IPS-20b (cell line): ENCODE measurements at regions not wholly inside any gene's neighbourhood (a gene's known extent, or its start where the extent isn't known, plus 50 kb on each side); places are given as distances from the start of the nearest gene placed in this dataset.

ENCODE experiments used
- H3K27ac ChIP-seq: one replicate; pipeline ENCODE4 v1.5.1; 2013; ENCODE audit warnings: low read length
- H3K27me3 ChIP-seq: 2 replicates; pipeline ENCODE4 v1.6.1; 2013; ENCODE audit warnings: mild to moderate bottlenecking, low read length, inconsistent platforms; ENCODE audit not compliant: insufficient read depth
- H3K36me3 ChIP-seq: 2 replicates; pipeline ENCODE4 v1.6.1; 2013; ENCODE audit warnings: low read depth, mild to moderate bottlenecking, inconsistent platforms, low read length, moderate library complexity; ENCODE audit not compliant: insufficient read depth
- H3K4me1 ChIP-seq: 2 replicates; pipeline ENCODE4 v1.6.1; 2013; ENCODE audit warnings: mild to moderate bottlenecking, control low read depth, inconsistent platforms, low read length, moderate library complexity; ENCODE audit not compliant: insufficient read depth
- H3K4me3 ChIP-seq: 2 replicates; pipeline ENCODE4 v1.5.1; 2013; ENCODE audit warnings: mild to moderate bottlenecking, low read length, inconsistent platforms
- H3K9ac ChIP-seq: 2 replicates; pipeline ENCODE4 v1.6.1; 2013; ENCODE audit warnings: low read depth, mild to moderate bottlenecking, inconsistent platforms, low read length, moderate library complexity
- H3K9me3 ChIP-seq: 2 replicates; pipeline ENCODE4 v1.6.1; 2013; ENCODE audit warnings: mild to moderate bottlenecking, low read depth, low read length, inconsistent platforms; ENCODE audit not compliant: insufficient read depth

DNA sequence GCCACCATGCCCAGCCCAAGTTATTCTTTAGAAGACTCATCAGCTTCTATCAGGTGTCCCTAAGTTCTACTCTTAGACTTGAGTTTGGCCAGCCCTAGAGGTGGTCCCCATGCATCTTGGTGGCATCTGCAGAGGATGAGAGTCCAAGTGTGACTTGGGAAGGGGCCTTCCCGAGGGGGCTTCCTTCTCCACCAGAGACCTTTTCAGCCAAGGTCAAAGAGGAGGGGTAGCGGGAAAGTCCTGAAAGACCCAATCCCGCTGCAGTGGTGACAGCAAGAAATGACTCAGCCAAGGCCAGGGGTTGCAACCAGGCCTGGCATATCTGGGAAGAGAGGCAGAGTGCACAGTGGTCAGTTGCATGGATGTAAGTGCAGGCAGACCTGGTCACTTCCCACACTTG is 61.7 kb upstream of the MGMT start:
- Histone ChIP-seq H3K36me3 (no peaks in the 10 kb centered on the region), H3K27ac (no peak overlapping the region), H3K9ac (no peak overlapping the region), H3K9me3 (no peaks in the 10 kb centered on the region), H3K27me3 (no peaks in the 10 kb centered on the region), H3K4me3 (no peak overlapping the region), H3K4me1 (no peaks in the 10 kb centered on the region)

DNA sequence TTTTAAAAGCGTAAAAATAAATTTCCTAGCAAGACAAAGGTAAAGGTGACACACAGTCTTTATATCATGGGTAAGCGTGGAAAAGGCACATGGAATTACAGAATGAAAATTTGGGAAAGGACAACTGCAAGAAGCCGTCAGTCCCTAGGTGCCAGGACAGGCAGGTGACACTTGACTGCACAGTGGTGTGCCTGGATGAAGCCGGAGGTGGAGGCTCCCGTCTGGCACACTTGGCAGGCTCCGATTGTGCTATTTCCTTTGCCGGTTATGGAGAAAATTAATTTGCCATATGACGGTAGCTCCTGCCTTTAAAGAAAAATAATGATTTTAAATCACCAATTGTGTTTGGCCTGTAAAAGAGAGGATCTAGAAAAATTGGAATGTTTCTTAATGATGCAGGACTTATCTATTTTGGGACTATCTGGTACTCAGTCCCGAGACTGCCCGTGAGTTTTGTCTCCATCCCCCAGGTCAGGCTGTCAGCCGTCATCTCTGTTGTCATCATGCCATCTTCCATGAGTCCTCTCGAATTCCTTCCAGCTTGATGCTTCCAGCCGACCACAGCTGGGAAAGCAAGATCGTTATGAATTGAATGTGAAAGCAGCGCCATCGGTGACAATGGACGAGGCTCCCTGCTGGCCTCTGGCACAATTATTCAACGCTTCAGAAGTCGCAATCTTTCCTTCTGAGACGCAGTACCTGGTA is 56.2 kb upstream of the MGMT start:
- no peak overlapping the region for H3K4me3 ChIP-seq
- no peak overlapping the region for H3K27ac ChIP-seq
- H3K27me3 ChIP-seq: no peaks in the 10 kb centered on the region
- no peak overlapping the region for H3K9ac ChIP-seq
- H3K9me3 ChIP-seq: no peaks in the 10 kb centered on the region
- H3K4me1 ChIP-seq: no peaks in the 10 kb centered on the region
- H3K36me3 ChIP-seq: no peaks in the 10 kb centered on the region

DNA sequence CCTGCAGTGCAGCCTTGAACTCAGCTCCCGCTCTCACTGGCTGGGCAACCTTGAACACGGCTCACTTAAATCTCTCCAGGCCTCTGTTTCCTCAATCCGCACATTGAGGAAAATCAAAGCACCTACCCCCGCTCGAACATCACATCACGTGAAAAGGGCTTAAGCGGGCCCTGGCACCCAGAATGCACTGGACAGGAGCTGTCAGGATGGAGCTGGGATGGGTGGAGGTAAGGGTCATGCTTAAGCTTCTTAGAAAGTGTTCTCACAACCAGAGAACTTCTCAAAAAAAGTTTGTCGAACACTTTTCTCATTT is 55.7 kb upstream of the MGMT start:
- no peaks in the 10 kb centered on the region for H3K4me1 ChIP-seq
- H3K4me3 ChIP-seq: no peak overlapping the region
- H3K27me3 ChIP-seq: no peaks in the 10 kb centered on the region
- no peaks in the 10 kb centered on the region for H3K9me3 ChIP-seq
- no peaks in the 10 kb centered on the region for H3K36me3 ChIP-seq
- no peak overlapping the region for H3K27ac ChIP-seq
- no peak overlapping the region for H3K9ac ChIP-seq

DNA sequence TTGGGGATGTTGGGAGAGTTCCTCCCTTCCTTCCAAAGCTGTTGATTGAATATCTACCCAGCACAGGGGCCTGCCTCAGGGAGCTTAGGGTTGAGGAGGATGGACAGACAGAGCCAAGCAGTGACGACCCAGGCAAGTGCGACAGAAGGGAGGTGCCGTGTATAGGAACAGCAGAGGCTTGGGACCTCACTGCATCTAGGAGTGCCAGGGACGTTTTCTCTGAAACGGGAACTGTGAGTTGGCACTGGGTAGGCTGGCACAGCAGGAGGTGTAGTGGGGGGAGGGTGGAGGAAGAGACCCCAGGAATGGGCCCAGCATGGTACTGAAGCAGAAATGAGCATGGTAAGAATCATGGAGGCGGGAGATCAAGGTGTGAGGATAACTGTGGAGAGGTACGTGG is 55.3 kb upstream of the MGMT start:
- H3K27ac ChIP-seq: no peak overlapping the region
- no peaks in the 10 kb centered on the region for H3K9me3 ChIP-seq
- H3K36me3 ChIP-seq: no peaks in the 10 kb centered on the region
- no peak overlapping the region for H3K4me3 ChIP-seq
- H3K9ac ChIP-seq: no peak overlapping the region
- no peaks in the 10 kb centered on the region for H3K27me3 ChIP-seq
- H3K4me1 ChIP-seq: no peaks in the 10 kb centered on the region

DNA sequence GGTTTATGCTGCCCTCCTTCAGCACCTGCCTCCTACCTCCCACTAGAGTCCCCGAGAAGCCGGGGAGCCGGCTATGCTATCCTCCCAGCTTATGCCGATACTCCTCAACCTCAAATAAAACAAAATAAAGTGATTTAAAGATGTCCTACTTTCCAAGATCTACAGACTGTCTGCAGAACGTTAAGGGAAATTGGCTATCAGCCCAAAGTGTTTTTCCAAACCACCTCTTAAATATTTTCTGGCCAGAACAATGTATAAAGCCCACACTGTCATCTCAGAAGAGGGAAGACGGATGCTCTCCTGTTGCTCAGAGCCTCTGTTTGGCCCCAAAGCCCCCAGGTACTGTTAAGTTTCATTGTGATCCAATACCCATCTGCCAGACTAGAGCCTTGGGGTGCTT is 54.0 kb upstream of the MGMT start:
- H3K4me1 ChIP-seq: no peaks in the 10 kb centered on the region
- no peak overlapping the region for H3K4me3 ChIP-seq
- no peak overlapping the region for H3K27ac ChIP-seq
- no peaks in the 10 kb centered on the region for H3K36me3 ChIP-seq
- no peak overlapping the region for H3K9ac ChIP-seq
- H3K9me3 ChIP-seq: no peaks in the 10 kb centered on the region
- H3K27me3 ChIP-seq: no peaks in the 10 kb centered on the region

DNA sequence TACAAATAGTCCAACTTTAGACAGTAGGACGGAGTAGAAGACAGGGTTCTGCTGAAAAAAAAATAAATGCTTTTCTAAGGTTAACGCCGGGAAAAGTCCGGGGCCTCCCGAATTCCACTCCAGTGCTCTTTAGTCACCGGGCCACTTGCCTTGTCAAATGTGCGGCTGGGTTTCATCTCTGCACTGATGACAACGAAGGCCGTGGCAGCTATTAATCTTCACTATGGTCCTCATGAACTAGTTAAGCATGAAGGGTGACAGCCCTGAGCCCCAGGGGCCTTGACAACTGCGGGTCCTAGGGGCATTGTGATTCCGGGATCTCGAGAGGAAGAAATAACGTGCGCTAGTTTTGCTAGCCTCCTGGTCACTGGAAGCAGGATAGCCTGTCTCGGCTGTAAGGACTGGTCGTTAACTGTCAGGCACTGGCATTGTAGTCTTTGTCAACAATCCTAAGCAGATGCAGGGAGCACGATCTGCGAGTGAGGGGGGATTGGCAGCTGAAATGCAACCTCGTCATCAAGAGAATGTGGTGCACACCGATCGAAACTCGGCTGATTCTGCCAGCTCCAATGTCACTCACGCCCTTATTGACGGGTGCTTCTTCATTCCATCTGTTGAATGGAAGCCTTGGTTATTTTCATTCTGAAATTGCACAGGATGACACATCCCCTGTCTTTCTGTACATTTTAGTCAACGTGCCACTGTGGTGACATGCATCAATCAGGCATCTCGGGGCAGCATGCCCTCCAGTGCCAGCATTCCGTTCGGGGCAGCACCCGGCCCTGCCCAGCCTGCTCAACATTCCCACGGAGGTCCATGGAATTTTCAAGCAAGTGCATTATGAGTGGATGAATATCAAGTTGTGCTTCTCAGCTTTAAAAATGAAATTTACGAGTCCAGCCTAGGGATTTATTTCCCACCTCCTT is 51.6 kb upstream of the MGMT start:
- Histone ChIP-seq H3K4me1 (no peaks in the 10 kb centered on the region), H3K4me3 (no peak overlapping the region), H3K9me3 (no peaks in the 10 kb centered on the region), H3K27me3 (no peaks in the 10 kb centered on the region), H3K27ac (no peak overlapping the region), H3K9ac (no peak overlapping the region), H3K36me3 (no peaks in the 10 kb centered on the region)

DNA sequence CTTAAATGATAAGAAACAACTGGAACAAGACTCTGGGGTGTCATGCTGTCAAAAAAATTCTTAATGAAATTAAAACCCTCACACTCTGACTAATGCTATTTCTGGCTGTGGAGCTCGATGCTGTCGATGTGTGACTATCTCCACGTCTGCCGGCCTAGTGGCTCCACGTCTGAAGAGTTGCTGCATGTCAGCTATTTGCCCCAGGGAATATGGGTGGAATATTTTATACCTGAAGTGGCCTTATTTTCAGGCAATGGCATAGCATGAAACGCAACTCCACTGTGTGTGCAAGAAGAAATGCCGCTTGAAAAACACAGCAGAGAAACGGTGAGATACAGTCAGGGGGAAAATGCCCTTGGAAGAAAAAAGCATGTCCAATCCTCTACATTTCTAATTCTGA is 50.9 kb upstream of the MGMT start:
- H3K27ac ChIP-seq: no peak overlapping the region
- H3K4me1 ChIP-seq: no peaks in the 10 kb centered on the region
- no peak overlapping the region for H3K4me3 ChIP-seq
- no peaks in the 10 kb centered on the region for H3K9me3 ChIP-seq
- H3K9ac ChIP-seq: no peak overlapping the region
- H3K36me3 ChIP-seq: no peaks in the 10 kb centered on the region
- H3K27me3 ChIP-seq: no peaks in the 10 kb centered on the region

DNA sequence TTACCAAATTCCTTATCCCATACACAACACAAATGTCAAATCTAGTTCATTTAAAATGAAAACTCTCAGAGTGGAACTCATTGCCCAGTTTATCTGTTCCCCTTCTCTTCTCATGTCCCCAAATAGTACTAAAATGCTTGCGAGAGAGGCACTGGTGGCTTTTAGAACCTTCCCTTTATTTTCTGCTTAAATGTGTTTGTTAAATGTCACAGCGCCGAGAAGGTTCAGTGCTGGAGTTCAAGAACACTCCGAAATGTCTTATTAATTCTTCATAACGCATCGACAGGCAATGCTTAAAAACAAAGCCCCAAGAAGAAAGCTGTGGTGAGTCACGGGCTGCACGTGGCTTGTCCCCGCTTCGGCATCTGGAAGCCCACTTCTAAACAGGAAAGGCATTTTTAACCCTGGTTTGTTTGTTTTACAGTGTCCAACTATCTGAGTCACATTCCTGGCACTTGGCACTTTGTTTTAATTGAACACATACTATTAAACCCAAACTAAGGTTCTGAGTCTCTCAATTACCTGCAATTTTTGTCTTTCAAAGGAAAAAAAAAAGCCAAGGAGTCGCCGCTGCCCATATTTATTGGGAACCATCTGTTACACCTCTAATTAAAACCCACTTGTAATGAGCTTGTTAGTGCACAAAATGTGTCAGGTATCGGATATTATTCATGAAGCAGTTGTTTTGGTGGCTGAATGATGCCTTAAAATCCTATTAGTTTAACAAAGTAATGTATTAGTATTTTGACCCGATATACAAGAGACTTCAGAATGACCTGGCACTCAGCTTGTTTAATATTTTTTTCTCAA is 49.9 kb upstream of the MGMT start:
- Histone ChIP-seq H3K4me3 (no peak overlapping the region), H3K36me3 (no peaks in the 10 kb centered on the region), H3K27ac (no peak overlapping the region), H3K9ac (no peak overlapping the region), H3K27me3 (no peaks in the 10 kb centered on the region), H3K9me3 (no peaks in the 10 kb centered on the region), H3K4me1 (no peaks in the 10 kb centered on the region)
